Nephron progenitor cell (in vitro differentiated cells): ENCODE measurements at regions not wholly inside any gene's neighbourhood (a gene's known extent, or its start where the extent isn't known, plus 50 kb on each side); places are given as distances from the start of the nearest gene placed in this dataset.
"Not testable (repeated sequence)": the region's sequence is repeated elsewhere in the genome, so short reads cannot be mapped to it uniquely, and the experiment has no call there.

Experiments used
- DNase-seq: peaks from one replicate; pipeline ENCODE4 v3.0.0; 2021
- H3K27ac Mint-ChIP-seq: 2 replicates; pipeline ENCODE4 v1.8.0; 2021; ENCODE audit warnings: mild to moderate bottlenecking, moderate library complexity, mixed read lengths
- H3K27me3 Mint-ChIP-seq: 2 replicates; pipeline ENCODE4 v1.8.0; 2021; ENCODE audit warnings: mild to moderate bottlenecking, low read depth, mixed read lengths; ENCODE audit not compliant: poor library complexity
- H3K36me3 Mint-ChIP-seq: 2 replicates; pipeline ENCODE4 v1.8.0; 2021; ENCODE audit warnings: low read depth, mixed read lengths
- H3K4me1 Mint-ChIP-seq: 2 replicates; pipeline ENCODE4 v1.8.0; 2021; ENCODE audit warnings: mixed read lengths
- H3K4me3 Mint-ChIP-seq: 2 replicates; pipeline ENCODE4 v1.8.0; 2021; ENCODE audit warnings: mild to moderate bottlenecking, moderate library complexity, mixed read lengths
- H3K9me3 Mint-ChIP-seq: 2 replicates; pipeline ENCODE4 v1.8.0; 2021; ENCODE audit warnings: mild to moderate bottlenecking, moderate library complexity, mixed read lengths
- CTCF ChIP-seq: fragments of 200-600 bp; sonication (generic); IDR thresholded peaks from 2 replicates; pipeline ENCODE4 v1.5.0; 2021; ENCODE audit warnings: antibody characterized with exemption

GRCh38 chr18:70405052-70405451 is 116.2 kb downstream of the SOCS6 start:
- H3K36me3 Mint-ChIP-seq = no peaks in the 10 kb centered on the region
- DNase-seq = no peak
- no peak for TF ChIP-seq CTCF
- peaks cover 8% of the 10 kb centered on the region for H3K27me3 Mint-ChIP-seq
- H3K4me3 Mint-ChIP-seq = no peak overlapping the region
- no peaks in the 10 kb centered on the region for H3K9me3 Mint-ChIP-seq
- no peaks in the 10 kb centered on the region for H3K4me1 Mint-ChIP-seq
- no peak overlapping the region for H3K27ac Mint-ChIP-seq

DNA sequence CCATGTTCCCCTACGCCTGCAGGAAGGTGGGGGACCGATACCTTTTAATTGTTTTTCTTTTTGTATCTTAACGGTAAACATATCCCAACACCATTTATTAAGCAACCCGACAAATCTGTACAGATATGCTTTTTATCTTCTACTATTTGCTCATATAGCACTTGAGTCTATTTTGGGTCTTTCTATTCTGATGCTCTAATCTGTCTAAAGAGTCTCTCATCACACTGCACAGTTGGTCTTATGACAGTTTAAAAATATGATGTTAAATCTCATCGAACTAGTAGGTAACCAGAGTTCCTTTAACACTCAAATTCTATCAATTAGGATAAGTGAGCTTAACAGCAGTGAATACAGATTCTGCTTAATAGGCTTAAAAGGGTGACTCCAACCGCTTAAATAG is 111.6 kb downstream of the SOCS6 start:
- Mint-ChIP-seq H3K36me3 (no peaks in the 10 kb centered on the region), H3K4me1 (peaks cover 4% of the 10 kb centered on the region), H3K4me3 (no peak overlapping the region), H3K27me3 (peaks cover 4% of the 10 kb centered on the region), H3K27ac (no peak overlapping the region), H3K9me3 (peaks cover 6% of the 10 kb centered on the region)
- no peak for TF ChIP-seq CTCF
- DNase-seq = no peak

- DNase-seq = no peak
- peaks cover 4% of the 10 kb centered on the region for H3K4me1 Mint-ChIP-seq
- TF ChIP-seq CTCF = no peak
- H3K4me3 Mint-ChIP-seq = no peak overlapping the region
- peaks cover 13% of the 10 kb centered on the region for H3K9me3 Mint-ChIP-seq
- H3K27ac Mint-ChIP-seq = no peak overlapping the region
- no peaks in the 10 kb centered on the region for H3K36me3 Mint-ChIP-seq
- peaks cover 4% of the 10 kb centered on the region for H3K27me3 Mint-ChIP-seq
Measured at GRCh38 chr18:70398076-70398475, 109.2 kb downstream of the SOCS6 start.

- peaks cover 4% of the 10 kb centered on the region for H3K27me3 Mint-ChIP-seq
- H3K4me1 Mint-ChIP-seq = peaks cover 4% of the 10 kb centered on the region
- H3K9me3 Mint-ChIP-seq = peaks cover 13% of the 10 kb centered on the region
- DNase-seq = no peak
- no peaks in the 10 kb centered on the region for H3K36me3 Mint-ChIP-seq
- TF ChIP-seq CTCF = no peak
- no peak overlapping the region for H3K4me3 Mint-ChIP-seq
- H3K27ac Mint-ChIP-seq = no peak overlapping the region
Measured at GRCh38 chr18:70397259-70397925, 108.5 kb downstream of the SOCS6 start.

DNA sequence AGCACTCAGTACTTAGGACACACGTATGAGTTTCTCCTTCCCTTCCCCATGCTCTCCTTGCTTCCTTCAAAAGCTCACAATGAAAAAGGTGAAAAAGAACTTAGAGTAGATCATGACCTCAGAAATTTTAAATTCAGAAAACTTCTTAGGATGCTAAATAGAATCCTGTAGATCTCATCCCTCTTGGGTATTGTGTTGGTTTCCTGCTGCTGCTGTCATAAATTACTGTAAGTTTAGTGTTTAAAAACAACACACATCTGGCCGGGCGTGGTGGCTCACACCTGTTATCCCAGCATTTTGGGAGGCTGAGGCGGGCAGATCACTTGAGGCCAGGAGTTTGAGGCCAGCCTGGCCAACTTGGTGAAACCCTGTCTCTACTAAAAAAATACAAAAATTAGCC is 106.9 kb downstream of the SOCS6 start:
- peaks cover 13% of the 10 kb centered on the region for H3K9me3 Mint-ChIP-seq
- not testable (repeated sequence) for H3K27ac Mint-ChIP-seq, H3K4me1 Mint-ChIP-seq, H3K36me3 Mint-ChIP-seq, H3K27me3 Mint-ChIP-seq, DNase-seq, H3K4me3 Mint-ChIP-seq

GRCh38 chr18:70394672-70395071 is 105.8 kb downstream of the SOCS6 start:
- no peak for TF ChIP-seq CTCF
- Mint-ChIP-seq H3K27me3 (no peaks in the 10 kb centered on the region), H3K4me3 (no peak overlapping the region), H3K27ac (no peak overlapping the region), H3K4me1 (peaks cover 4% of the 10 kb centered on the region), H3K9me3 (peaks cover 13% of the 10 kb centered on the region), H3K36me3 (no peaks in the 10 kb centered on the region)
- DNase-seq = no peak
